ENCODE measurements at regions not wholly inside any gene's neighbourhood (a gene's known extent, or its start where the extent isn't known, plus 50 kb on each side); places are given as distances from the start of the nearest gene placed in this dataset.
"Not testable (repeated sequence)": the region's sequence is repeated elsewhere in the genome, so short reads cannot be mapped to it uniquely, and the experiment has no call there.

- Histone ChIP-seq H3K27me3 (no peaks in the 10 kb centered on the region), H3K36me3 (no peaks in the 10 kb centered on the region), H3K4me1 (ENCODE audit: low read depth) (no peaks in the 10 kb centered on the region), H3K27ac (no peak overlapping the region), H3K4me3 (no peak overlapping the region), H3K9me3 (ENCODE audit: low read depth) (no peaks in the 10 kb centered on the region)
- TF ChIP-seq, protein P1, sequence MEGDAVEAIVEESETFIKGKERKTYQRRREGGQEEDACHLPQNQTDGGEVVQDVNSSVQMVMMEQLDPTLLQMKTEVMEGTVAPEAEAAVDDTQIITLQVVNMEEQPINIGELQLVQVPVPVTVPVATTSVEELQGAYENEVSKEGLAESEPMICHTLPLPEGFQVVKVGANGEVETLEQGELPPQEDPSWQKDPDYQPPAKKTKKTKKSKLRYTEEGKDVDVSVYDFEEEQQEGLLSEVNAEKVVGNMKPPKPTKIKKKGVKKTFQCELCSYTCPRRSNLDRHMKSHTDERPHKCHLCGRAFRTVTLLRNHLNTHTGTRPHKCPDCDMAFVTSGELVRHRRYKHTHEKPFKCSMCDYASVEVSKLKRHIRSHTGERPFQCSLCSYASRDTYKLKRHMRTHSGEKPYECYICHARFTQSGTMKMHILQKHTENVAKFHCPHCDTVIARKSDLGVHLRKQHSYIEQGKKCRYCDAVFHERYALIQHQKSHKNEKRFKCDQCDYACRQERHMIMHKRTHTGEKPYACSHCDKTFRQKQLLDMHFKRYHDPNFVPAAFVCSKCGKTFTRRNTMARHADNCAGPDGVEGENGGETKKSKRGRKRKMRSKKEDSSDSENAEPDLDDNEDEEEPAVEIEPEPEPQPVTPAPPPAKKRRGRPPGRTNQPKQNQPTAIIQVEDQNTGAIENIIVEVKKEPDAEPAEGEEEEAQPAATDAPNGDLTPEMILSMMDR (IDR thresholded peaks at IDR 0.05; ENCODE audit: low read depth, low read length), result no peak
- DNase-seq (ENCODE audit: low read depth in 1 of 2, low spot score in 1 of 2), result no peak
Observed at GRCh38 chr15:99826157-99826780, 93.0 kb upstream of the LYSMD4 start.

GRCh38 chr15:99823346-99823745 is 90.1 kb upstream of the LYSMD4 start:
- no peak overlapping the region for H3K27ac ChIP-seq
- H3K27me3 ChIP-seq, result no peaks in the 10 kb centered on the region
- TF ChIP-seq, protein P1 (IDR thresholded peaks at IDR 0.05; ENCODE audit: low read depth, low read length), result no peak
- DNase-seq (ENCODE audit: low read depth in 1 of 2, low spot score in 1 of 2), result no peak
- no peaks in the 10 kb centered on the region for H3K36me3 ChIP-seq
- no peak overlapping the region for H3K4me3 ChIP-seq
- no peaks in the 10 kb centered on the region for H3K4me1 ChIP-seq (ENCODE audit: low read depth)
- no peaks in the 10 kb centered on the region for H3K9me3 ChIP-seq (ENCODE audit: low read depth)

GRCh38 chr15:99819981-99820718 is 86.9 kb upstream of the LYSMD4 start:
- Histone ChIP-seq H3K27me3 (no peaks in the 10 kb centered on the region), H3K4me1 (ENCODE audit: low read depth) (no peaks in the 10 kb centered on the region), H3K4me3 (no peak overlapping the region), H3K27ac (no peak overlapping the region), H3K36me3 (no peaks in the 10 kb centered on the region), H3K9me3 (ENCODE audit: low read depth) (no peaks in the 10 kb centered on the region)
- TF ChIP-seq, protein P1 (IDR thresholded peaks at IDR 0.05; ENCODE audit: low read depth, low read length), result no peak
- no peak for DNase-seq (ENCODE audit: low read depth in 1 of 2, low spot score in 1 of 2)

GRCh38 chr15:99818872-99819271 is 85.6 kb upstream of the LYSMD4 start:
- H3K36me3 ChIP-seq, result no peaks in the 10 kb centered on the region
- TF ChIP-seq, protein P1 (IDR thresholded peaks at IDR 0.05; ENCODE audit: low read depth, low read length), result no peak
- no peak for DNase-seq (ENCODE audit: low read depth in 1 of 2, low spot score in 1 of 2)
- H3K27me3 ChIP-seq, result no peaks in the 10 kb centered on the region
- H3K9me3 ChIP-seq (ENCODE audit: low read depth), result no peaks in the 10 kb centered on the region
- H3K4me3 ChIP-seq, result no peak overlapping the region
- H3K27ac ChIP-seq, result no peak overlapping the region
- H3K4me1 ChIP-seq (ENCODE audit: low read depth), result no peaks in the 10 kb centered on the region

DNA sequence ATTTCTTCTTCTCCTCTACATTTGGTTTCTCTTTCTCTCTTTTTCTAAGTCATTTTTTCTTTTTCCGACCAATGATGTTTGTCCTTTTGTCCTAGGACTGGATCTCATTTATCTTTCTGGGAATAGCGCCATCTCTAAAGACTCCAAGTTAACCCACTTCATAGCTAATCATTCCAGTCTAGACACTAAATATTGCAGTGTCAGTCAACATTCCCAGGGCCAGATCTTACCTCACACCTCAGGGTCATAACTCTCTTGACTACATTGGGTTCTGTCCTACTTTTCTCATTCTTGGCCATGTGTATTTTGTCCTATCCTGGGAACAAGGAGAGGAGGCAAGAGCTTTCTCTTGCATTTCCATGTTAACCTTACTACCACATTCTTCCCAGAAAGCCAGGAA is 83.6 kb upstream of the LYSMD4 start:
- H3K27ac ChIP-seq; H3K27me3 ChIP-seq; DNase-seq (ENCODE audit: low read depth in 1 of 2, low spot score in 1 of 2); H3K36me3 ChIP-seq; H3K9me3 ChIP-seq (ENCODE audit: low read depth); H3K4me3 ChIP-seq; H3K4me1 ChIP-seq (ENCODE audit: low read depth): not testable (repeated sequence)

DNA sequence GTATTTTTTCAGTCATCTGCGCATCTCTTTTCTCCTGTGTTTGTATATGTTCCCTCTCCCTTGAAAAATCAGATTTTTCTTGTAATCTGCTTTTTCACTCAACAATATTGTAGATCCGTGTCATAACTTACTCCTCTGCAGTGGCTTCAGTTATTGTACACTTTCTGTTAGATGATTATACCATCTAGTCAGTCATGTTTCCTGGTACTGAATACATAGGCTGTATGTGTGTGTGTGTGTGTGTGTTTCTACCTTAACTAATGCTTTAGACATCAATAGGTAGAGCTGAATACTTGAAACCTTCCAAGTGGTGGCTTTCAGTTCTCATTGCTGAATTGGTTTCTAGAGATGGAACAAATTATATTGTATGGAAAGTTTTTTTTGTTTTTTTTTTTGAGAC is 77.4 kb upstream of the LYSMD4 start:
- H3K27me3 ChIP-seq; H3K9me3 ChIP-seq (ENCODE audit: low read depth); H3K27ac ChIP-seq; H3K4me1 ChIP-seq (ENCODE audit: low read depth); H3K36me3 ChIP-seq; DNase-seq (ENCODE audit: low read depth in 1 of 2, low spot score in 1 of 2); H3K4me3 ChIP-seq: not testable (repeated sequence)

DNA sequence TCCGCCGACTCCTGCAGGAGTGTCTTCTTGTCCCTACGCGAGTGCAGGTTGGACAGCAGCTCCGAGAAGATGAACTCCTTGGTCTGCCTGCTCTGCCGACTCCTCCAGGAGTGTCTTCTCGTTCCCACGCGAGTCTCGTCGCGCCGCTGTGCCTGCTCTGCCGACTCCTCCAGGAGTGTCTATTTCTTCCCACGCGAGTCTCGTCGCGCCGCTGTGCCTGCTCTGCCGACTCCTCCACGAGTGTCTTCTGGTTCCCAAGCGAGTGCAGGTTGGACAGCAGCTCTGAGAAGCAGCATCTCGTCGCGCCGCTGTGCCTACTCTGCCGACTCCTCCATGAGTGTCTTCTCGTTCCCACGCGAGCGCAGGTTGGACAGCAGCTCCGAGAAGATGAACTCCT is 66.6 kb upstream of the LYSMD4 start:
- not testable (repeated sequence) for DNase-seq (ENCODE audit: low read depth in 1 of 2, low spot score in 1 of 2); H3K9me3 ChIP-seq (ENCODE audit: low read depth); H3K4me3 ChIP-seq; H3K27me3 ChIP-seq; H3K27ac ChIP-seq; H3K36me3 ChIP-seq; H3K4me1 ChIP-seq (ENCODE audit: low read depth)

GRCh38 chr15:99799182-99799853 is 66.1 kb upstream of the LYSMD4 start:
- H3K27me3 ChIP-seq; H3K4me3 ChIP-seq; H3K9me3 ChIP-seq (ENCODE audit: low read depth); H3K36me3 ChIP-seq; H3K4me1 ChIP-seq (ENCODE audit: low read depth); H3K27ac ChIP-seq: not testable (repeated sequence)
- peak in 1 of 2 donors; percentile 5 for DNase-seq (ENCODE audit: low read depth in 1 of 2, low spot score in 1 of 2)
